ENCODE measurements at regions not wholly inside any gene's neighbourhood (a gene's known extent, or its start where the extent isn't known, plus 50 kb on each side); places are given as distances from the start of the nearest gene placed in this dataset.

DNA sequence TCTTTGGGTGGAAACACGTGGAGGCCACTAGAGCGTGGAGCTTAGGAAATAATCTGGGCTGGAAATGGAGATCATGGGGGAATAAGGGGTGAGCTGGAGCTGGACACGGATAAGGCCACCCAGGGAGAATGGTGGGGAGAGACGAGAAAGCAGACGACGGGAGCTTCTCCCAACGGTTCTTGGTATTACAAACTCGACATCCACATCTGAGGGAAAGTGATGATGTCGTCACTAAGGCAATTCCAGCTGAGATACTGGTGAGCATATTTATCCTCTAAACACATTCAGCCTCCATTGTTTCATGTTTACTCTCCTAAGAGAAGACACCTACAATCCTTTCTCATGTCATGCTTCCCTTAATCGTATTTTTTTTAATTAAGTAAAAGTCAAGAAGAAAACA, 50.2 kb upstream of the SNX9 start:
- DNase-seq (ENCODE audit: low read depth): no peak
- H3K36me3 ChIP-seq (ENCODE audit: control insufficient read depth, insufficient read depth, low read length): no peaks in the 10 kb centered on the region
- FAIRE-seq: no peak
- H3K27me3 ChIP-seq (ENCODE audit: control insufficient read depth, insufficient read depth, low read length): no peaks in the 10 kb centered on the region
- TF ChIP-seq, protein P1, sequence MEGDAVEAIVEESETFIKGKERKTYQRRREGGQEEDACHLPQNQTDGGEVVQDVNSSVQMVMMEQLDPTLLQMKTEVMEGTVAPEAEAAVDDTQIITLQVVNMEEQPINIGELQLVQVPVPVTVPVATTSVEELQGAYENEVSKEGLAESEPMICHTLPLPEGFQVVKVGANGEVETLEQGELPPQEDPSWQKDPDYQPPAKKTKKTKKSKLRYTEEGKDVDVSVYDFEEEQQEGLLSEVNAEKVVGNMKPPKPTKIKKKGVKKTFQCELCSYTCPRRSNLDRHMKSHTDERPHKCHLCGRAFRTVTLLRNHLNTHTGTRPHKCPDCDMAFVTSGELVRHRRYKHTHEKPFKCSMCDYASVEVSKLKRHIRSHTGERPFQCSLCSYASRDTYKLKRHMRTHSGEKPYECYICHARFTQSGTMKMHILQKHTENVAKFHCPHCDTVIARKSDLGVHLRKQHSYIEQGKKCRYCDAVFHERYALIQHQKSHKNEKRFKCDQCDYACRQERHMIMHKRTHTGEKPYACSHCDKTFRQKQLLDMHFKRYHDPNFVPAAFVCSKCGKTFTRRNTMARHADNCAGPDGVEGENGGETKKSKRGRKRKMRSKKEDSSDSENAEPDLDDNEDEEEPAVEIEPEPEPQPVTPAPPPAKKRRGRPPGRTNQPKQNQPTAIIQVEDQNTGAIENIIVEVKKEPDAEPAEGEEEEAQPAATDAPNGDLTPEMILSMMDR (IDR thresholded peaks at IDR 0.05; ENCODE audit: insufficient read depth, low read length, severe bottlenecking): no peak
- H3K4me3 ChIP-seq (ENCODE audit: low read depth, low read length): no peak overlapping the region

Data from bronchial epithelial cell (primary cell).